ENCODE measurements at regions not wholly inside any gene's neighbourhood (a gene's known extent, or its start where the extent isn't known, plus 50 kb on each side); places are given as distances from the start of the nearest gene placed in this dataset.

GRCh38 chrX:26597981-26598380, 382.0 kb downstream of the MAGEB5 start:
- Mint-ChIP-seq H3K27ac (peak overlapping the region; percentile 20), H3K27me3 (ENCODE audit: low read depth) (no peaks in the 10 kb centered on the region), H3K9me3 (peaks cover 34% of the 10 kb centered on the region), H3K36me3 (no peaks in the 10 kb centered on the region), H3K4me1 (peaks cover 12% of the 10 kb centered on the region), H3K4me3 (no peak overlapping the region)
- TF ChIP-seq, protein P1, sequence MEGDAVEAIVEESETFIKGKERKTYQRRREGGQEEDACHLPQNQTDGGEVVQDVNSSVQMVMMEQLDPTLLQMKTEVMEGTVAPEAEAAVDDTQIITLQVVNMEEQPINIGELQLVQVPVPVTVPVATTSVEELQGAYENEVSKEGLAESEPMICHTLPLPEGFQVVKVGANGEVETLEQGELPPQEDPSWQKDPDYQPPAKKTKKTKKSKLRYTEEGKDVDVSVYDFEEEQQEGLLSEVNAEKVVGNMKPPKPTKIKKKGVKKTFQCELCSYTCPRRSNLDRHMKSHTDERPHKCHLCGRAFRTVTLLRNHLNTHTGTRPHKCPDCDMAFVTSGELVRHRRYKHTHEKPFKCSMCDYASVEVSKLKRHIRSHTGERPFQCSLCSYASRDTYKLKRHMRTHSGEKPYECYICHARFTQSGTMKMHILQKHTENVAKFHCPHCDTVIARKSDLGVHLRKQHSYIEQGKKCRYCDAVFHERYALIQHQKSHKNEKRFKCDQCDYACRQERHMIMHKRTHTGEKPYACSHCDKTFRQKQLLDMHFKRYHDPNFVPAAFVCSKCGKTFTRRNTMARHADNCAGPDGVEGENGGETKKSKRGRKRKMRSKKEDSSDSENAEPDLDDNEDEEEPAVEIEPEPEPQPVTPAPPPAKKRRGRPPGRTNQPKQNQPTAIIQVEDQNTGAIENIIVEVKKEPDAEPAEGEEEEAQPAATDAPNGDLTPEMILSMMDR (IDR thresholded peaks at IDR 0.05; ENCODE audit: unreplicated experiment): no peak
- no peak for DNase-seq (ENCODE audit: low spot score in 2 of 2, unreplicated experiment in 2 of 2)

DNA sequence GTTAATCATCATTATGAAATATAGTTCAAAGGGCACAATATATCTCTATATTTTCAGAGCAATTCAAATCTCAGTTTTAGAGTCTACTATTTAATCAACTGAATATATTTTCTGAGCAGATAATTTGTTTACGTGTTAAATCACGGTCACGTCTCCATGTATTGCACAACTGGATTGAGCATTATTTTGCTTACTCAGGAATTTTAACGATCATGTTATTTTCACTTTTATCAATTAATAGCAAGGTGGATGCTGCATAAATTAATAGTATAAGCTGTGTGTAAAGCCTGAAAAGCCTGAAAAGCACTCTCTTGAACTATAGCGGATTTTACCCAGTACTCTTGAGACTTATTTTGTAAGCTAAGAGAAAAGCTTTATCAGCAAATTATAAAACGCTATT, 374.9 kb downstream of the MAGEB5 start:
- Mint-ChIP-seq H3K36me3 (no peaks in the 10 kb centered on the region), H3K27me3 (ENCODE audit: low read depth) (no peaks in the 10 kb centered on the region), H3K9me3 (peaks cover 27% of the 10 kb centered on the region), H3K4me3 (no peak overlapping the region), H3K27ac (no peak overlapping the region), H3K4me1 (peaks cover 7% of the 10 kb centered on the region)
- TF ChIP-seq, protein P1 (IDR thresholded peaks at IDR 0.05; ENCODE audit: unreplicated experiment): no peak
- no peak for DNase-seq (ENCODE audit: low spot score in 2 of 2, unreplicated experiment in 2 of 2)

DNA sequence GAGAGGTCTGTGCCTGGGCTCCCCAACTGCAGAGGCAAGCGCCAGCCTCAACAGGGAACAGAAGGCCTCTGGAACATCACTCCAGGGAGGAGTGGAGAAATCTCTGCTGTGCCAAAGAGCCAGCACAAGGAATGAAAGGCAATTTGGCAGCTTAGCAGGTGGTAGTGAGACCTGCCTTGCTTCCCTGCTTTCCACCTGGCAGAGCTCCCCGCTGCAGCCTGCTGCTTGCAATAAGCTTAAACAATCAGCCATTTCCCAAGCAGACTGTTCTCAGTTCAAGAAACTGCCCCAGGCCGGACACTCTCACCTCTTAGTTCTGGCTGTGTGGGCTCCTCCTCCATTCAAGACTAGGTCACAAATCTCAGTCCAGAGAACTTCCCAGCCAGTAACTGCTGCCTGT, 370.6 kb downstream of the MAGEB5 start:
- Mint-ChIP-seq H3K27me3 (ENCODE audit: low read depth) (no peaks in the 10 kb centered on the region), H3K4me3 (no peak overlapping the region), H3K36me3 (no peaks in the 10 kb centered on the region), H3K4me1 (peaks cover 5% of the 10 kb centered on the region), H3K27ac (no peak overlapping the region), H3K9me3 (peaks cover 32% of the 10 kb centered on the region)
- no peak for DNase-seq (ENCODE audit: low spot score in 2 of 2, unreplicated experiment in 2 of 2)
- TF ChIP-seq, protein P1 (IDR thresholded peaks at IDR 0.05; ENCODE audit: unreplicated experiment): no peak

- no peak overlapping the region for H3K4me3 Mint-ChIP-seq
- TF ChIP-seq, protein P1 (IDR thresholded peaks at IDR 0.05; ENCODE audit: unreplicated experiment): no peak
Observed at GRCh38 chrX:26581091-26581490, 365.1 kb downstream of the MAGEB5 start.

DNA sequence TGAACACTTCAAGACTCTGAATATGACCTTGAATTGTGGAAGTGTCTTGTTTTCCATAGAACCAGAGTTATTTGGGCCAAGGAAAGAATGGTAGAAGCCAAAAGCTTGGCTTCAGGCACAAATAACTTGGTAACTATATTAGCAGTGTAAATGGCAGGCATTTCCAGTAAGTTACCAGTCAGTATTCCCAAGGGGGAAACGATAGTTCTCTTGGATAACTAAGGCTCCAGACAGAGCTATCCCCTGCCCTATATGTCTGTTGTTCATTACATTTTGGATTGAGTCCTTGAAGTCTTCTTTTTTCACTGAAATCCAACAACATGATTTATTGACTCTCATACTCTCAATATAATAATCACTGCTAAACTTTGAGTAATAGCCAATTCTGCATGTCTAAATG, 364.1 kb downstream of the MAGEB5 start:
- H3K36me3 Mint-ChIP-seq: no peaks in the 10 kb centered on the region
- H3K27me3 Mint-ChIP-seq (ENCODE audit: low read depth): no peaks in the 10 kb centered on the region
- no peak for DNase-seq (ENCODE audit: low spot score in 2 of 2, unreplicated experiment in 2 of 2)
- TF ChIP-seq, protein P1 (IDR thresholded peaks at IDR 0.05; ENCODE audit: unreplicated experiment): no peak
- H3K4me1 Mint-ChIP-seq: no peaks in the 10 kb centered on the region
- no peak overlapping the region for H3K4me3 Mint-ChIP-seq
- no peak overlapping the region for H3K27ac Mint-ChIP-seq
- peaks cover 46% of the 10 kb centered on the region for H3K9me3 Mint-ChIP-seq

More at GRCh38 chrX:26581091-26581490, 365.1 kb downstream of the MAGEB5 start:
- no peak for DNase-seq (ENCODE audit: low spot score in 2 of 2, unreplicated experiment in 2 of 2)
- no peaks in the 10 kb centered on the region for H3K36me3 Mint-ChIP-seq
- H3K27ac Mint-ChIP-seq: no peak overlapping the region
- no peaks in the 10 kb centered on the region for H3K4me1 Mint-ChIP-seq
- H3K9me3 Mint-ChIP-seq: peaks cover 46% of the 10 kb centered on the region
- H3K27me3 Mint-ChIP-seq (ENCODE audit: low read depth): no peaks in the 10 kb centered on the region

DNA sequence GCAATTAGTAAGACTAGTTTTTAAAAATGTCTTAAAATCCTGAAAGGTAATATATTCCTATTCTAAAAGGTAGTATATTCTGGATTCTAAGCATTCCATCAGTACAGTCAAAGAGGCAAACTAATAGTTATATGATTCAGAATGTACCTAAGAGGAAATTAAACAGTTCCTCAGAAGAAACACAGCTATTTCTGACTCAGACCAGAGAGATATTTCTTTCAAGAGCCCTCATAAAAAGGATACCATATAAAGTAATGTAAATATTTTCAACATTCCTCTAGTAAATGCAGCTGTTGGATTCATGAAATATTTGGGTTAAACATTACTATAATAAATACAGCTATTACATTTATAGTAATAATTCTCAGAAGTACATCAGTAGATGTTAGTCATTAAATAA, 358.3 kb downstream of the MAGEB5 start:
- H3K4me3 Mint-ChIP-seq: no peak overlapping the region
- H3K36me3 Mint-ChIP-seq: no peaks in the 10 kb centered on the region
- H3K27ac Mint-ChIP-seq: no peak overlapping the region
- peaks cover 2% of the 10 kb centered on the region for H3K27me3 Mint-ChIP-seq (ENCODE audit: low read depth)
- no peaks in the 10 kb centered on the region for H3K4me1 Mint-ChIP-seq
- no peak for DNase-seq (ENCODE audit: low spot score in 2 of 2, unreplicated experiment in 2 of 2)
- peaks cover 40% of the 10 kb centered on the region for H3K9me3 Mint-ChIP-seq
- TF ChIP-seq, protein P1 (IDR thresholded peaks at IDR 0.05; ENCODE audit: unreplicated experiment): no peak
